Right ventricle myocardium superior (tissue), 1 donor: ENCODE measurements at regions not wholly inside any gene's neighbourhood (a gene's known extent, or its start where the extent isn't known, plus 50 kb on each side); places are given as distances from the start of the nearest gene placed in this dataset.
"Not testable (repeated sequence)": the region's sequence is repeated elsewhere in the genome, so short reads cannot be mapped to it uniquely, and the experiment has no call there.

Experiments used
- ATAC-seq: fragments of 200-7000 bp; cut with Tn5 transposase; one replicate; pipeline ENCODE4 v1.9.1; 2020; ENCODE audit warnings: mild to moderate bottlenecking; ENCODE audit not compliant: poor library complexity
- DNase-seq: peaks from one replicate; pipeline ENCODE4 v3.0.0-alpha.2; 2020
- intact Hi-C: fragments of 100-400 bp; cut with DNase I; formaldehyde crosslinking; loops from one replicate; pipeline ENCODE4 v1.11.2; 2022
- donor health status: DM: no; HTN: yes; CAD: no; lungs with severe emphysema.

GRCh38 chr10:25704622-25705021, 229.4 kb upstream of the MYO3A start:
- DNase-seq (no peak), ATAC-seq (no peak)
- intact Hi-C loops = no loop called here

- DNase-seq (no peak), ATAC-seq (no peak)
- intact Hi-C loops = no loop called here
These were observed 226.5 kb upstream of the MYO3A start for GRCh38 chr10:25707572-25707971.

- ATAC-seq (no peak), DNase-seq (no peak)
These were observed 225.9 kb upstream of the MYO3A start for GRCh38 chr10:25707976-25708671.

GRCh38 chr10:25713894-25714240, 220.2 kb upstream of the MYO3A start:
- DNase-seq (no peak), ATAC-seq (no peak)
- intact Hi-C loops = no loop called here

More at GRCh38 chr10:25707976-25708671, 225.9 kb upstream of the MYO3A start:
- intact Hi-C loops = no loop called here

GRCh38 chr10:25724241-25724640, 209.8 kb upstream of the MYO3A start:
- intact Hi-C loops = no loop called here
- DNase-seq = no peak
- ATAC-seq = no peak

- intact Hi-C loops = no loop called here
- no peak for DNase-seq
- ATAC-seq = no peak
These were observed 207.9 kb upstream of the MYO3A start for GRCh38 chr10:25725917-25726716.

- ATAC-seq (no peak), DNase-seq (no peak)
- intact Hi-C loops = no loop called here
These were observed 195.3 kb upstream of the MYO3A start for GRCh38 chr10:25738776-25739175.

- intact Hi-C loops = no loop called here
- DNase-seq = no peak
- no peak for ATAC-seq
These were observed 190.2 kb upstream of the MYO3A start for GRCh38 chr10:25743832-25744231.

GRCh38 chr10:25744574-25744973, 189.5 kb upstream of the MYO3A start:
- intact Hi-C loops = no loop called here
- DNase-seq (no peak), ATAC-seq (no peak)

GRCh38 chr10:25745976-25746375, 188.1 kb upstream of the MYO3A start:
- intact Hi-C loops = no loop called here
- ATAC-seq (no peak), DNase-seq (no peak)

GRCh38 chr10:25747084-25747483, 186.9 kb upstream of the MYO3A start:
- intact Hi-C loops = no loop called here
- ATAC-seq = no peak
- no peak for DNase-seq

- no peak for ATAC-seq
- DNase-seq = no peak
- intact Hi-C loops = no loop called here
These were observed 185.5 kb upstream of the MYO3A start for GRCh38 chr10:25748509-25748908.

GRCh38 chr10:25753776-25754175, 180.3 kb upstream of the MYO3A start:
- DNase-seq (no peak), ATAC-seq (no peak)
- intact Hi-C loops = no loop called here

- intact Hi-C loops, DNase-seq, ATAC-seq: not testable (repeated sequence)
These were observed 178.2 kb upstream of the MYO3A start for GRCh38 chr10:25755874-25756273.

GRCh38 chr10:25756784-25757183, 177.2 kb upstream of the MYO3A start:
- intact Hi-C loops = no loop called here
- ATAC-seq (no peak), DNase-seq (no peak)

- ATAC-seq = no peak
- DNase-seq = no peak
- intact Hi-C loops = no loop called here
These were observed 176.0 kb upstream of the MYO3A start for GRCh38 chr10:25758041-25758457.

- ATAC-seq (no peak), DNase-seq (no peak)
- intact Hi-C loops = no loop called here
These were observed 175.5 kb upstream of the MYO3A start for GRCh38 chr10:25758511-25758910.

GRCh38 chr10:25761937-25762336, 172.1 kb upstream of the MYO3A start:
- intact Hi-C loops = no loop called here
- ATAC-seq = no peak
- DNase-seq = no peak

GRCh38 chr10:25766213-25766612, 167.8 kb upstream of the MYO3A start:
- no peak for DNase-seq
- intact Hi-C loops = no loop called here
- no peak for ATAC-seq

GRCh38 chr10:25766687-25767221, 167.3 kb upstream of the MYO3A start:
- ATAC-seq (no peak), DNase-seq (no peak)
- intact Hi-C loops = no loop called here
